ENCODE measurements at regions not wholly inside any gene's neighbourhood (a gene's known extent, or its start where the extent isn't known, plus 50 kb on each side); places are given as distances from the start of the nearest gene placed in this dataset.
"Not testable (repeated sequence)": the region's sequence is repeated elsewhere in the genome, so short reads cannot be mapped to it uniquely, and the experiment has no call there.

DNA sequence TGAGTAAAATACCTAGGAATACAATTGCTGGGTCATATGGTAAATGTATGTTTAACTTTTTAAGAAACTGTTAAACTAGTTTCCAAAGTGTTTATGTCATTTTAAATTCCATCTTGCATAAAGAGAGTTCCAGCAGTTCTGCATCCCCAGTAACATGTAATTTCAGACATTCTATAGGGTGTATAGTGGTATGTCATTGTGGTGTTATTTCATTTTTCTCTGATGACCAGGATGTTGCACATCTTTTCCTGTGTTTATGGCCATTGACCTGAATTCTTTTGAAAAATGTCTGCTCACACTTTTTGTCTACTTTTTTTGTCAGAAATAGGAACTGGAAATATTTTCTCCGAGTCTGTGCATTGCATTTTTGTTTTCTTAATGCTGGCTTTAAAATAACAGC lies 128.9 kb downstream of the TMEM200A start:
- Histone ChIP-seq H3K9me3 (no peaks in the 10 kb centered on the region), H3K27me3 (no peaks in the 10 kb centered on the region), H3K4me1 (no peaks in the 10 kb centered on the region), H3K27ac (no peak overlapping the region), H3K36me3 (no peaks in the 10 kb centered on the region), H3K4me3 (no peak overlapping the region)
- DNase-seq = no peak
- intact Hi-C loops (cut with DNase I; ENCODE audit: low total_unique reads) = no loop called here
- no peak for TF ChIP-seq POLR2A (IDR thresholded peaks at IDR 0.05)
- TF ChIP-seq, protein P1, sequence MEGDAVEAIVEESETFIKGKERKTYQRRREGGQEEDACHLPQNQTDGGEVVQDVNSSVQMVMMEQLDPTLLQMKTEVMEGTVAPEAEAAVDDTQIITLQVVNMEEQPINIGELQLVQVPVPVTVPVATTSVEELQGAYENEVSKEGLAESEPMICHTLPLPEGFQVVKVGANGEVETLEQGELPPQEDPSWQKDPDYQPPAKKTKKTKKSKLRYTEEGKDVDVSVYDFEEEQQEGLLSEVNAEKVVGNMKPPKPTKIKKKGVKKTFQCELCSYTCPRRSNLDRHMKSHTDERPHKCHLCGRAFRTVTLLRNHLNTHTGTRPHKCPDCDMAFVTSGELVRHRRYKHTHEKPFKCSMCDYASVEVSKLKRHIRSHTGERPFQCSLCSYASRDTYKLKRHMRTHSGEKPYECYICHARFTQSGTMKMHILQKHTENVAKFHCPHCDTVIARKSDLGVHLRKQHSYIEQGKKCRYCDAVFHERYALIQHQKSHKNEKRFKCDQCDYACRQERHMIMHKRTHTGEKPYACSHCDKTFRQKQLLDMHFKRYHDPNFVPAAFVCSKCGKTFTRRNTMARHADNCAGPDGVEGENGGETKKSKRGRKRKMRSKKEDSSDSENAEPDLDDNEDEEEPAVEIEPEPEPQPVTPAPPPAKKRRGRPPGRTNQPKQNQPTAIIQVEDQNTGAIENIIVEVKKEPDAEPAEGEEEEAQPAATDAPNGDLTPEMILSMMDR (IDR thresholded peaks at IDR 0.05) = no peak

DNA sequence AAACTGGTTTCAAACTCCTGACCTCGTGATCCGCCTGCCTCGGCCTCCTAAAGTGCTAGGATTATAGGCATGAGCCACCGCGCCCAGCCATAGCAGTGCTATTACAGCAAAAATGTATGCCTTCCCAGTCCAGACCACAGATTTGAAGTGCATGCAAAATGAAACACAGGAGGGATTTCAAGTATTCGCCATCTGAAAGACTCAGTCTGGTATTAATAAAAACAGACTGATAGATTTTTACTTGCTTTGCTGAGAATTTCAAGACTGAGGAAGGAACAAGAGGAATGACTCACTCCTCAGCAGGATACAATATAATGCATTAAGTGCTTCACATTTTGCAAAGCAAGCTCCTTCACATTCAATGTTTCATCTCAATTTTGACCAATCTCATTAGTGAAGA lies 134.9 kb downstream of the TMEM200A start:
- DNase-seq = no peak
- Histone ChIP-seq H3K36me3 (no peaks in the 10 kb centered on the region), H3K27ac (no peak overlapping the region), H3K4me1 (no peaks in the 10 kb centered on the region), H3K4me3 (no peak overlapping the region), H3K27me3 (no peaks in the 10 kb centered on the region), H3K9me3 (no peaks in the 10 kb centered on the region)
- no peak for TF ChIP-seq POLR2A (IDR thresholded peaks at IDR 0.05)
- TF ChIP-seq, protein P1 (IDR thresholded peaks at IDR 0.05) = no peak
- intact Hi-C loops (cut with DNase I; ENCODE audit: low total_unique reads) = no loop called here

DNA sequence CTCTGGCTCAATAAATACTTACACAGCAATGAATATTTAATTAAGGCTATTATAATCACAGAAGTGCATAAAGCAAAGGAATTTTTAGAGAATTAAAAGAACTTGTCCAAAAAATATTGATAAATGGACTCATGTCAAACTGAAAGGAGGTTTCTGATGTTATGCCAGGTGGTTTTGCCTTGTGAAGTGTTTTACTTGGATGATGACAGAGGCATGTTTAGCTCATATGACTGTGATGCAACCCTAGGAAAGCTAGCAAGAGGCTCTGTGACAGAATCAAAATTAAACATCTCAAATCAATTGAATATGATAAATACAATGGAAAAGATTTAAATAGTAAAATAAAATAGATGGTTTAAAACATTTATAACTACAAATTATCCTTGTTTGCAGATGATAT lies 137.3 kb downstream of the TMEM200A start:
- Histone ChIP-seq H3K27me3 (no peaks in the 10 kb centered on the region), H3K4me3 (no peak overlapping the region), H3K36me3 (no peaks in the 10 kb centered on the region), H3K4me1 (no peaks in the 10 kb centered on the region), H3K27ac (no peak overlapping the region), H3K9me3 (no peaks in the 10 kb centered on the region)
- intact Hi-C loops (cut with DNase I; ENCODE audit: low total_unique reads) = no loop called here
- TF ChIP-seq, protein P1 (IDR thresholded peaks at IDR 0.05) = no peak
- no peak for TF ChIP-seq POLR2A (IDR thresholded peaks at IDR 0.05)
- no peak for DNase-seq

DNA sequence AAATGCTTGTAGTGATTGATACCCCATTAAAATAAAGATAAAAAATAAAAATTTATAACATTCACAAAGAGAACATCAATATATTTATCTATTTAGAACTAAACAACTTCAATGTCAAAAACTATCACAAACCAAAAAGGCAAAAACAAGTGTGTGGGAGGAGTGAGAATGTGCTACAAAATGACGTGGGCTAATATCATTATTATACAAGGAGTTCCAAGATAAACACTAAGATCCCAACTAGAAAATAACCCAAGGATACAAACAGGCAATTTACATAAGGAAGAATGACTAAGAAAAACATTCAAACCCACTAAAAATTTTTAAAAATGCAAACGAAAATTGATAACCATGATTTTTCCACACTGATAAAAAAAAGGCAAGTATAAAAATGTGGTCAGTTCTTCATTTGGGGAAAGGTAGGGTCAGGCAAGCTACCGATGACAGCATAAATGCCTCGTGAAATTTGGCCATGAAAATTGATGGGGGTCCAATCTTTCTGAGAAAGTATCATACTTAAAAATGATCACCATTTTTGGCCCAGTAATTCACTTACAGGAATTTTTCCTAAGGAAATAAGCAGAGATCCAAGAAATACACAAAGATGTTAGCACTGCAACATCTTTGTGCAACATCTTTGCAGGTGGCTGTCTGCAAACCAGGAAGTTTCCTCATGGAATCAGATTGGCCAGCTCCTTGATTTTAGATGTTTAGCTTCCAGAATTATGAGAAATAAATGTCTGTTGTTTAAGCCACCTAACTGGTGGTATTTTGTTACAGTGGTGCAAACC lies 140.2 kb downstream of the TMEM200A start:
- Histone ChIP-seq H3K4me3 (no peak overlapping the region), H3K4me1 (no peaks in the 10 kb centered on the region), H3K36me3 (no peaks in the 10 kb centered on the region), H3K27me3 (no peaks in the 10 kb centered on the region), H3K9me3 (no peaks in the 10 kb centered on the region), H3K27ac (peak overlapping the region; percentile 82 to 84)
- TF ChIP-seq POLR2A (IDR thresholded peaks at IDR 0.05) = no peak
- TF ChIP-seq, protein P1 (IDR thresholded peaks at IDR 0.05) = no peak
- DNase-seq = no peak
- intact Hi-C loops (cut with DNase I; ENCODE audit: low total_unique reads) = no loop called here

DNA sequence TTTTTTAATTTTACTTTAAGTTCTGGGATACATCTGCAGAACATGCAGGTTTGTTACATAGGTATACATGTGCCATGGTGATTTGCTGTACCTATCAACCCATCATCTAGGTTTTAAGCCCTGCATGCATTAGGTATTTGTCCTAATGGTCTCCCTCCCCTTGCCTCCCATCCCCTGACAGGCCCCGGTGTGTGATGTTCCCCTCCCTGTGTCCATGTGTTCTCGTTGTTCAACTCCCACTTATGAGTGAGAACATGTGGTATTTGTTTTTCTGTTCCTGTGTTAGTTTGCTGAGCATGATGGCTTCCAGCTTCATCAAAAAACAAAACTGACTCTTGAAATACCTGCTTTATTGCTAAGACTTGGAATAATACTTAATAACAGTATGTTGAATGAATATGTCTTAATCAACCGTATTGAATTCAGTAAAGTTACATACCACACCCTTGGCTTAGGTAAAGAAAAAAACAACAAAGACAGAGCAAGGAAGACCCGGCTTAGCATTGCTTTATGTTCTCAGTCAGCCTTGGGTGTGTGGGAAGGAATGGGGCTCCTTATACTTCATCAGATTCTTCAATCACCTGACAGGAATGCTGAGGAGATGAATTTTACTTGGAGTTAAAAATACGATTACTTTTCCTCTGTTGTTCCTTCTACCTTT lies 141.3 kb downstream of the TMEM200A start:
- H3K4me1 ChIP-seq; H3K36me3 ChIP-seq; H3K9me3 ChIP-seq; intact Hi-C loops (cut with DNase I; ENCODE audit: low total_unique reads); H3K27me3 ChIP-seq: not testable (repeated sequence)
- Histone ChIP-seq H3K27ac (peak overlapping the region; percentile 82 to 84), H3K4me3 (peak overlapping the region in 1 of 2 donors; percentile 5)
- peak; percentile 33 to 67 for DNase-seq

All from uterus (tissue), 3 donors.